ENCODE measurements at regions not wholly inside any gene's neighbourhood (a gene's known extent, or its start where the extent isn't known, plus 50 kb on each side); places are given as distances from the start of the nearest gene placed in this dataset.

DNA sequence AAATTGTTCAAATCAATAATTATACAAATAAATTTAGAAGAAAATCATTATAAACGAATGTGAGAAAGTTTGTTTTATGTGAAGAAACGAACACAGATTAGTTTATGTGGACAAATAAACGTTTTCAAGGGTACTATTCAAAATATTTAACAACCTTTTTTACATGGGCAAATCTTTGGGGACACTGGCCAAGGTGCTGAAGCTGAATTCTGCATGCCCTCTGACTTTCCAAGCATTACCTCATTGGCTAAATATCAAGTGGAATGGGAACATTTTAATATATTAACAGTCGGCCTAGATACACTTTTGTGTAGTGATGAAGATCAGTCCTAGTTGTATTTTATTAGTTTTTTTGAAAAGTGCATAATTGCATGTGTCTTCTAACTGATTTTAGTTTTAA is 636.4 kb upstream of the DPPA4 start:
- no peak overlapping the region for H3K27ac Mint-ChIP-seq
- Histone ChIP-seq H3K4me1 (ENCODE audit: insufficient read depth, low read length) (no peaks in the 10 kb centered on the region; the same call in 1 of the 2 replicates), H4K91ac (ENCODE audit: insufficient read length, low read depth, low read length) (no peak overlapping the region), H4K20me1 (ENCODE audit: control insufficient read depth, insufficient read depth, insufficient read length) (no peaks in the 10 kb centered on the region), H2BK5ac (ENCODE audit: insufficient read length, low read length) (no peak overlapping the region), H2AK5ac (ENCODE audit: insufficient read length, low read length) (no peak overlapping the region), H3K14ac (ENCODE audit: insufficient read depth, low read length) (no peak overlapping the region), H2BK120ac (ENCODE audit: low read depth, low read length, poor library complexity, severe bottlenecking) (no peak overlapping the region), H4K8ac (replicated peaks; ENCODE audit: insufficient read length, low read depth, low read length) (no peak overlapping the region), H3K18ac (ENCODE audit: insufficient read length, low read depth, low read length) (no peak overlapping the region), H2BK12ac (ENCODE audit: insufficient read length, low read depth, low read length) (no peak overlapping the region), H3K79me1 (ENCODE audit: insufficient read depth, low read depth, low read length, poor library complexity, severe bottlenecking) (no peaks in the 10 kb centered on the region), H4K5ac (ENCODE audit: insufficient read length, low read depth, low read length) (no peak overlapping the region), H2BK20ac (ENCODE audit: low read depth, low read length, poor library complexity, severe bottlenecking) (no peak overlapping the region), H3K9ac (ENCODE audit: extremely low read depth, insufficient read length, low read length) (no peak overlapping the region), H2AFZ (ENCODE audit: low read length) (no peak overlapping the region), H3K27ac (ENCODE audit: insufficient read length, low read depth, low read length) (no peak overlapping the region), H3K23me2 (ENCODE audit: insufficient read length, low read depth, low read length, poor library complexity, severe bottlenecking) (no peaks in the 10 kb centered on the region), H3K23ac (ENCODE audit: insufficient read length, low read depth, low read length) (no peak overlapping the region), H3K9me3 (ENCODE audit: control insufficient read depth, low read depth, low read length) (no peaks in the 10 kb centered on the region), H3K4ac (ENCODE audit: low read depth, low read length) (no peak overlapping the region), H3K79me2 (ENCODE audit: insufficient read depth, low read length) (no peaks in the 10 kb centered on the region), H2BK15ac (ENCODE audit: low read depth, low read length) (no peak overlapping the region), H3K4me2 (ENCODE audit: insufficient read depth, insufficient read length, low read length) (no peak overlapping the region), H3K56ac (ENCODE audit: insufficient read length, low read depth, low read length) (no peak overlapping the region), H3K27me3 (ENCODE audit: insufficient read depth, low read length) (no peaks in the 10 kb centered on the region), H3T11ph (ENCODE audit: low read length) (no peak overlapping the region)
- H3K36me3 Mint-ChIP-seq (ENCODE audit: insufficient read depth in 1 of 3, low read depth in 3 of 3), result peaks cover 0 to 9% (median 5%) of the 10 kb centered on the region in 3 experiments; a peak in 6 of 7 replicates
- TF ChIP-seq, protein P1, sequence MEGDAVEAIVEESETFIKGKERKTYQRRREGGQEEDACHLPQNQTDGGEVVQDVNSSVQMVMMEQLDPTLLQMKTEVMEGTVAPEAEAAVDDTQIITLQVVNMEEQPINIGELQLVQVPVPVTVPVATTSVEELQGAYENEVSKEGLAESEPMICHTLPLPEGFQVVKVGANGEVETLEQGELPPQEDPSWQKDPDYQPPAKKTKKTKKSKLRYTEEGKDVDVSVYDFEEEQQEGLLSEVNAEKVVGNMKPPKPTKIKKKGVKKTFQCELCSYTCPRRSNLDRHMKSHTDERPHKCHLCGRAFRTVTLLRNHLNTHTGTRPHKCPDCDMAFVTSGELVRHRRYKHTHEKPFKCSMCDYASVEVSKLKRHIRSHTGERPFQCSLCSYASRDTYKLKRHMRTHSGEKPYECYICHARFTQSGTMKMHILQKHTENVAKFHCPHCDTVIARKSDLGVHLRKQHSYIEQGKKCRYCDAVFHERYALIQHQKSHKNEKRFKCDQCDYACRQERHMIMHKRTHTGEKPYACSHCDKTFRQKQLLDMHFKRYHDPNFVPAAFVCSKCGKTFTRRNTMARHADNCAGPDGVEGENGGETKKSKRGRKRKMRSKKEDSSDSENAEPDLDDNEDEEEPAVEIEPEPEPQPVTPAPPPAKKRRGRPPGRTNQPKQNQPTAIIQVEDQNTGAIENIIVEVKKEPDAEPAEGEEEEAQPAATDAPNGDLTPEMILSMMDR (conservative IDR thresholded peaks at IDR 0.05), result no peak
- H3K4me1 Mint-ChIP-seq, result no peaks in the 10 kb centered on the region
- H3K4me3 Mint-ChIP-seq, result no peak overlapping the region
- no peak for DNase-seq
- H3K27me3 Mint-ChIP-seq (ENCODE audit: low read depth), result no peaks in the 10 kb centered on the region
- no CpG with 5 or more reads among the region's 4 CpGs for WGBS (ENCODE audit: extremely low coverage, insufficient read length, low lambda C conversion rate)
- H3K9me3 Mint-ChIP-seq, result peaks cover 5 to 17% of the 10 kb centered on the region in 2 experiments

Data from H9 (cell line).